GM12891 (cell line): ENCODE measurements at regions not wholly inside any gene's neighbourhood (a gene's known extent, or its start where the extent isn't known, plus 50 kb on each side); places are given as distances from the start of the nearest gene placed in this dataset.

ENCODE experiments used
- POLR2A ChIP-seq: IDR thresholded peaks from 2 replicates; pipeline ENCODE4 v1.6.1; 2011; ENCODE audit warnings: low read depth, low read length, control low read depth
- TAF1 ChIP-seq: IDR thresholded peaks from 2 replicates; pipeline ENCODE4 v1.6.1; 2011; ENCODE audit warnings: low read depth, low read length, control low read depth

- TF ChIP-seq POLR2A = no peak
- TF ChIP-seq TAF1 = no peak
Measured at GRCh38 chr9:4370501-4370900, 70.6 kb upstream of the GLIS3 start.
